Left lung (tissue), 4 donors: ENCODE measurements at regions not wholly inside any gene's neighbourhood (a gene's known extent, or its start where the extent isn't known, plus 50 kb on each side); places are given as distances from the start of the nearest gene placed in this dataset.

Experiments
- ATAC-seq: fragments of 200-7000 bp; cut with Tn5 transposase; one replicate; pipeline ENCODE4 v1.9.1; 2020; ENCODE audit warnings: moderate library complexity
- DNase-seq, 4 donors: peaks; one replicate each; pipeline ENCODE4 v3.0.0-alpha.2; 2013 to 2020
- H3K27ac ChIP-seq, 2 donors: fragments of 200-600 bp; sonication (generic) in 1 of 2; one replicate each; pipeline versions ENCODE4 v1.5.0 to v1.8.0; 2020 to 2021
- H3K27me3 ChIP-seq, 2 donors: fragments of 200-600 bp; sonication (generic) in 1 of 2; one replicate each; pipeline versions ENCODE4 v1.5.0 to v1.8.0; 2020 to 2021
- H3K36me3 ChIP-seq, 2 donors: fragments of 200-600 bp; sonication (generic) in 1 of 2; one replicate each; pipeline versions ENCODE4 v1.5.0 to v1.8.0; 2020 to 2021
- H3K4me1 ChIP-seq, 2 donors: fragments of 200-600 bp; one replicate each; pipeline ENCODE4 v1.8.0; 2021
- H3K4me3 ChIP-seq, 2 donors: fragments of 200-600 bp; sonication (generic) in 1 of 2; one replicate each; pipeline versions ENCODE4 v1.5.0 to v1.8.0; 2020 to 2021; ENCODE audit warnings: mild to moderate bottlenecking in 1 of 2
- H3K9me3 ChIP-seq, 2 donors: fragments of 200-600 bp; sonication (generic) in 1 of 2; one replicate each; pipeline versions ENCODE4 v1.5.0 to v1.8.0; 2020 to 2021
- CTCF ChIP-seq, 2 donors: fragments of 200-600 bp; sonication (generic) in 1 of 2; IDR thresholded peaks; one replicate each; pipeline versions ENCODE4 v1.5.0 to v1.8.0; 2021; ENCODE audit warnings: antibody characterized with exemption in 2 of 2
- intact Hi-C, 2 donors: fragments of 100-400 bp; cut with DNase I; formaldehyde crosslinking; loops; one replicate each; pipeline versions ENCODE4 v1.11.2 to v1.14.2; 2022
- donor health status: DM: no; HTN: yes; CAD: no.
- donor health status: DM: no; HTN: no; CAD: no.

GRCh38 chr5:38124321-38124720, 134.0 kb upstream of the EGFLAM start:
- Histone ChIP-seq H3K27ac (no peak overlapping the region), H3K36me3 (no peaks in the 10 kb centered on the region), H3K4me1 (no peaks in the 10 kb centered on the region), H3K27me3 (no peaks in the 10 kb centered on the region), H3K4me3 (no peak overlapping the region), H3K9me3 (no peaks in the 10 kb centered on the region)
- intact Hi-C loops = no loop called here
- ATAC-seq (no peak), DNase-seq (no peak)
- TF ChIP-seq CTCF (IDR thresholded peaks at IDR 0.05) = no peak

GRCh38 chr5:38121420-38121819, 136.9 kb upstream of the EGFLAM start:
- no peak overlapping the region for H3K27ac ChIP-seq
- ATAC-seq = no peak
- H3K27me3 ChIP-seq = no peaks in the 10 kb centered on the region
- no peak for DNase-seq
- no peak overlapping the region for H3K4me3 ChIP-seq
- TF ChIP-seq CTCF (IDR thresholded peaks at IDR 0.05) = no peak
- no peaks in the 10 kb centered on the region for H3K4me1 ChIP-seq
- H3K9me3 ChIP-seq = no peaks in the 10 kb centered on the region
- intact Hi-C loops = no loop called here
- no peaks in the 10 kb centered on the region for H3K36me3 ChIP-seq

GRCh38 chr5:38119836-38120235, 138.5 kb upstream of the EGFLAM start:
- Histone ChIP-seq H3K9me3 (no peaks in the 10 kb centered on the region), H3K4me3 (no peak overlapping the region), H3K36me3 (no peaks in the 10 kb centered on the region), H3K27ac (no peak overlapping the region), H3K4me1 (no peaks in the 10 kb centered on the region), H3K27me3 (no peaks in the 10 kb centered on the region)
- ATAC-seq (no peak), DNase-seq (no peak)
- no peak for TF ChIP-seq CTCF (IDR thresholded peaks at IDR 0.05)
- intact Hi-C loops = no loop called here

GRCh38 chr5:38117784-38118479, 140.4 kb upstream of the EGFLAM start:
- Histone ChIP-seq H3K27ac (no peak overlapping the region), H3K4me1 (no peaks in the 10 kb centered on the region), H3K4me3 (no peak overlapping the region), H3K9me3 (no peaks in the 10 kb centered on the region), H3K36me3 (no peaks in the 10 kb centered on the region), H3K27me3 (no peaks in the 10 kb centered on the region)
- ATAC-seq (no peak), DNase-seq (no peak)
- intact Hi-C loops = no loop called here
- no peak for TF ChIP-seq CTCF (IDR thresholded peaks at IDR 0.05)

GRCh38 chr5:38115318-38115827, 143.0 kb upstream of the EGFLAM start:
- ATAC-seq (no peak), DNase-seq (no peak)
- no peak overlapping the region for H3K27ac ChIP-seq
- no peak for TF ChIP-seq CTCF (IDR thresholded peaks at IDR 0.05)
- H3K9me3 ChIP-seq = no peaks in the 10 kb centered on the region
- H3K27me3 ChIP-seq = no peaks in the 10 kb centered on the region
- intact Hi-C loops = no loop called here
- H3K36me3 ChIP-seq = no peaks in the 10 kb centered on the region
- no peaks in the 10 kb centered on the region for H3K4me1 ChIP-seq
- no peak overlapping the region for H3K4me3 ChIP-seq
